Choroid plexus epithelial cell (primary cell): ENCODE measurements at regions not wholly inside any gene's neighbourhood (a gene's known extent, or its start where the extent isn't known, plus 50 kb on each side); places are given as distances from the start of the nearest gene placed in this dataset.

ENCODE experiments used
- DNase-seq: peaks from one replicate; pipeline ENCODE4 v3.0.0-alpha.2; 2010; ENCODE audit warnings: low read depth
- H3K4me3 ChIP-seq: 2 replicates; pipeline ENCODE4 v1.5.1; 2011; ENCODE audit warnings: low read depth, mild to moderate bottlenecking, control low read depth, low read length, moderate library complexity
- TF ChIP-seq, protein P1 (sequence below): conservative IDR thresholded peaks from 2 replicates; pipeline ENCODE4 v1.5.1; 2011; ENCODE audit warnings: low read depth, mild to moderate bottlenecking, control low read depth, inconsistent platforms, low read length, moderate library complexity

GRCh38 chr12:78316136-78316535, 485.4 kb downstream of the NAV3 start:
- no peak overlapping the region for H3K4me3 ChIP-seq
- TF ChIP-seq, protein P1, sequence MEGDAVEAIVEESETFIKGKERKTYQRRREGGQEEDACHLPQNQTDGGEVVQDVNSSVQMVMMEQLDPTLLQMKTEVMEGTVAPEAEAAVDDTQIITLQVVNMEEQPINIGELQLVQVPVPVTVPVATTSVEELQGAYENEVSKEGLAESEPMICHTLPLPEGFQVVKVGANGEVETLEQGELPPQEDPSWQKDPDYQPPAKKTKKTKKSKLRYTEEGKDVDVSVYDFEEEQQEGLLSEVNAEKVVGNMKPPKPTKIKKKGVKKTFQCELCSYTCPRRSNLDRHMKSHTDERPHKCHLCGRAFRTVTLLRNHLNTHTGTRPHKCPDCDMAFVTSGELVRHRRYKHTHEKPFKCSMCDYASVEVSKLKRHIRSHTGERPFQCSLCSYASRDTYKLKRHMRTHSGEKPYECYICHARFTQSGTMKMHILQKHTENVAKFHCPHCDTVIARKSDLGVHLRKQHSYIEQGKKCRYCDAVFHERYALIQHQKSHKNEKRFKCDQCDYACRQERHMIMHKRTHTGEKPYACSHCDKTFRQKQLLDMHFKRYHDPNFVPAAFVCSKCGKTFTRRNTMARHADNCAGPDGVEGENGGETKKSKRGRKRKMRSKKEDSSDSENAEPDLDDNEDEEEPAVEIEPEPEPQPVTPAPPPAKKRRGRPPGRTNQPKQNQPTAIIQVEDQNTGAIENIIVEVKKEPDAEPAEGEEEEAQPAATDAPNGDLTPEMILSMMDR, result no peak
- no peak for DNase-seq

- TF ChIP-seq, protein P1, result no peak
- H3K4me3 ChIP-seq, result no peak overlapping the region
- DNase-seq, result no peak
Observed at GRCh38 chr12:78316631-78317468, 486.2 kb downstream of the NAV3 start.

DNA sequence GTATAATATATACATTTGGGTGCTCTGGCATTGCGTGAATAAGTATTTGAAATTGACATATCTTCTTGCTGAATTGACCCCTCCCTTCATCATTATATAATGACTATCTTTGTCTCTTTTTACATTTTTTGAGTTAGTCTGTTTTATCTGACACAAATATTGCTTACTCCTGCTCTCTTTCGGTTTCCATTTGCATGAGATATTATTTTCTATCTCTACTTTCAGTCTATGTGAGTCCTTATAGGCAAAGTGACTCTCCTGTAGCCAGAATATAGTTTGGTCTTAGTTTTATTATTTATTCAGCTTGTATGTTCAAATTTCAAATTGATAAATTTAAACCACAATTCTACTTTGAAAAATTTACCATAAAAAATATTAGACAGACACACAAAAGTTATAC, 491.0 kb downstream of the NAV3 start:
- DNase-seq, result no peak
- TF ChIP-seq, protein P1, result no peak
- H3K4me3 ChIP-seq, result no peak overlapping the region

GRCh38 chr12:78323226-78323625, 492.5 kb downstream of the NAV3 start:
- no peak for DNase-seq
- TF ChIP-seq, protein P1, result no peak

GRCh38 chr12:78324234-78324633, 493.5 kb downstream of the NAV3 start:
- TF ChIP-seq, protein P1, result no peak
- DNase-seq, result no peak

More at GRCh38 chr12:78323226-78323625, 492.5 kb downstream of the NAV3 start:
- H3K4me3 ChIP-seq, result no peak overlapping the region

GRCh38 chr12:78328524-78328923, 497.8 kb downstream of the NAV3 start:
- TF ChIP-seq, protein P1, result no peak
- DNase-seq, result no peak
- no peak overlapping the region for H3K4me3 ChIP-seq

More at GRCh38 chr12:78324234-78324633, 493.5 kb downstream of the NAV3 start:
- H3K4me3 ChIP-seq, result no peak overlapping the region

DNA sequence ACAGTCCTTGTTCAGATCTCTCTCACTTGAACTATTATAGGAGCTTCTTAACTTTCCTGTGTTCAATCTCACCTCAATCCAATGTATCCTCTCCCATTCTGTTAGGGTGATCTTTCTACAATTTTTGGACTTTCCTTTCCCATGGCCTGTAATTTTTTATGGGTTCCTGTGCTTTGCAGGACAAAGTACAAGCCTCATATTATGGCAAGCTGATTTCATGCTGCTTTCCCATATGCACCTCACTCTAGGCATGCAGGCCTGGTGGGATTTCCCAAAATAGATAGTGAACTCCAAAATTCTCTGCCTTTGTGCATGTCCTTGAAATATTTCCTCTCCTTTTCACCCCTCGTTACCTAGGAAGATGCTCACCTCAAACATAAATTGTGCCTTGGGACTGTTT, 499.4 kb downstream of the NAV3 start:
- H3K4me3 ChIP-seq, result no peak overlapping the region
- TF ChIP-seq, protein P1, result no peak
- no peak for DNase-seq
